ENCODE measurements at regions not wholly inside any gene's neighbourhood (a gene's known extent, or its start where the extent isn't known, plus 50 kb on each side); places are given as distances from the start of the nearest gene placed in this dataset.

DNA sequence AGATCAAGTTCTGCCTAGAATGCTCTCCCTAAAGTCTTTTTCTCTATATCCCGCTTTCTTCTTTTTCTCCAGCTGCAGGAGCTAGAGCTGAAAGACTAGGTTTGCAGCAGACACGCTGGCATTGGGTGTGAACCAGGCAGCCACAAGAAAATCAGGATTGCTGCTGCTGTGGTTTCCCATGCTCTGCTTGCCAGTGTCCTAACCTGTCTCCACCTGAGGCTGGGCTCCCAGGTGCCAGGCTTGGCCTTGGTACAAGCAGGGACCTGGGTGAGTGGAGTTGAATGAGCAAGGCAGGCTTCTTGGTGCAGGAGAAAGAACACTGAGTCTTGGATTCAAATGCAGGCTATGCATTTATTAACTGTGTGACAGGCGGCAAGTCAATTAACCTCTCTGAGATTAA is 440.3 kb upstream of the MAF start:
- TF ChIP-seq, protein P1, sequence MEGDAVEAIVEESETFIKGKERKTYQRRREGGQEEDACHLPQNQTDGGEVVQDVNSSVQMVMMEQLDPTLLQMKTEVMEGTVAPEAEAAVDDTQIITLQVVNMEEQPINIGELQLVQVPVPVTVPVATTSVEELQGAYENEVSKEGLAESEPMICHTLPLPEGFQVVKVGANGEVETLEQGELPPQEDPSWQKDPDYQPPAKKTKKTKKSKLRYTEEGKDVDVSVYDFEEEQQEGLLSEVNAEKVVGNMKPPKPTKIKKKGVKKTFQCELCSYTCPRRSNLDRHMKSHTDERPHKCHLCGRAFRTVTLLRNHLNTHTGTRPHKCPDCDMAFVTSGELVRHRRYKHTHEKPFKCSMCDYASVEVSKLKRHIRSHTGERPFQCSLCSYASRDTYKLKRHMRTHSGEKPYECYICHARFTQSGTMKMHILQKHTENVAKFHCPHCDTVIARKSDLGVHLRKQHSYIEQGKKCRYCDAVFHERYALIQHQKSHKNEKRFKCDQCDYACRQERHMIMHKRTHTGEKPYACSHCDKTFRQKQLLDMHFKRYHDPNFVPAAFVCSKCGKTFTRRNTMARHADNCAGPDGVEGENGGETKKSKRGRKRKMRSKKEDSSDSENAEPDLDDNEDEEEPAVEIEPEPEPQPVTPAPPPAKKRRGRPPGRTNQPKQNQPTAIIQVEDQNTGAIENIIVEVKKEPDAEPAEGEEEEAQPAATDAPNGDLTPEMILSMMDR (conservative IDR thresholded peaks at IDR 0.05 in 1 of 2, IDR thresholded peaks at IDR 0.05 in 1 of 2; ENCODE audit: extremely low read depth in 1 of 2, insufficient read depth in 1 of 2, low read depth in 1 of 2, low read length in 2 of 2): no peak
- no peak for TF ChIP-seq EZH2 (IDR thresholded peaks at IDR 0.05; ENCODE audit: borderline replicate concordance, low read length)
